ENCODE measurements at regions not wholly inside any gene's neighbourhood (a gene's known extent, or its start where the extent isn't known, plus 50 kb on each side); places are given as distances from the start of the nearest gene placed in this dataset.
"Not testable (repeated sequence)": the region's sequence is repeated elsewhere in the genome, so short reads cannot be mapped to it uniquely, and the experiment has no call there.

DNA sequence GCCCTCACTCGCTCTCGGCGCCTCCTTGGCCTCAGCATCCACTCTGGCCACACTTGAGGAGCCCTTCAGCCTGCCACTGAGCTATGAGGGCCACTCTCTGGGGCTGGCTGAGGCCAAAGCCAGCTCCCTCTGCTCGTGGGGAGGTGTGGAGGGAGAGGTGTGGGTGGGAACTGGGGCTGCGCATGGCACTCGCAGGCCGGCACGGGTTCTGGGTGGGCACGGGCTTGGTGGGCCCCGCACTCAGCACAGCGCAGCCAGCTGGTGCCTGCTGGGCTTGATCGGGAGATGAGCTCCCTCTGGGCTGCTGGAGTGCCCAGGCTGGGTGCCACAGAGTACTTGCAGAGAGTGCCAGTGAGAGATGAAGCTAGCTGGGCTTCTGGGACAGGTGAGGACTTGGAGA is 875.5 kb downstream of the XPNPEP1 start:
- no peak for DNase-seq

DNA sequence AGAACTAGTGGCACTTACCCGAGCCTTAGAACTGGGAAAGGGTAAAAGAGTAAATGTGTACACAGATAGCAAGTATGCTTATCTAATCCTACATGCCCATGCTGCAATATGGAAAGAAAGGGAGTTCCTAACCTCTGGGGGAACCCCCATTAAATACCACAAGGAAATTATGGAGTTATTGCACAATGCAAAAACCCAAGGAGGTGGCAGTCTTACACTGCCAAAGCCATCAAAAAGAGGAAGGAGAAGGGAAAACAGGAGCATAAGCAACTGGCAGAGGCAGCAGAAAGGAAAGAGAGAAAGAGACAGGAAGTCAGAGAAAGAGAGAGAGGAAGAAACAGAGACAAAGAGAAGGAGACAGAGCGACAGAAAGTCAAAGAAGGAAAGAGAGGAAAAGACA is 876.9 kb downstream of the XPNPEP1 start:
- DNase-seq, result not testable (repeated sequence)

DNA sequence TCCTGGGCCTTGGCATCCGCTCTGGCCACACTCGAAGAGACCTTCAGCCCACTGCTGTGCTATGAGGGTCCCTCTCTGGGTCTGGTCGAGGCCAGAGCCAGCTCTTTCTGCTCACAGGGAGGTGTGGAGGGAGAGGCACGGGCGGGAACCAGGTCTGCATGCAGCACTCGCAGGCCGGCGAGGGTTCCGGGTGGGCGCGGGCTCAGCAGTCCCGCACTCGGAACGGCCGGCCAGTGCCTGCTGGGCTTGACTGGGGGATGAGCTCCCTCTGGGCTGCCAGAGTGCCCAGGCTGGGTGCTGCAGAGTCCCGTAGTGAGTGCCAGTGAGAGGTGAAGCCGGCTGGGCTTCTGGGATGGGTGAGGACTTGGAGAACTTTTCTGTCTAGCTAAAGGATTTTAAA is 882.7 kb downstream of the XPNPEP1 start:
- no peak for DNase-seq

DNA sequence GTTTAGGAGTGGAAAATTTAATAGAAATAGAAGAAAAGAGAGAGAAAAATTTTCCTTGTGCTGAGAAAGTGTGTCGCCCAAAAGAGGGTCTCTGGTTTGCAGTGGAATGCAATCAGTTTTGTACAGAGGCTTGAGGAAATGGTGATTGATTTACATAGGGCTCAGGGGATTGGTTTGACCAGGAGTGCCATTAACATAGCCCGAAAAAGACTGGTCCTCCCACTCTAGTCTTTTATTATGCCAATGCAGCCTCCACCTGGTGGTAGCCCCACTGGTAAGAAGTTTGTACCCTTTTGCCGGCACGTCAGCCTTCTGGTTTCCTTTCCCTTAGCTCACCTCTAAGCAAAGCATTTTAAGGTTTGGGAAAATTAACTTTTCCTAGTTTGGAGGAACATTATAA is 885.3 kb downstream of the XPNPEP1 start:
- DNase-seq, result no peak

DNA sequence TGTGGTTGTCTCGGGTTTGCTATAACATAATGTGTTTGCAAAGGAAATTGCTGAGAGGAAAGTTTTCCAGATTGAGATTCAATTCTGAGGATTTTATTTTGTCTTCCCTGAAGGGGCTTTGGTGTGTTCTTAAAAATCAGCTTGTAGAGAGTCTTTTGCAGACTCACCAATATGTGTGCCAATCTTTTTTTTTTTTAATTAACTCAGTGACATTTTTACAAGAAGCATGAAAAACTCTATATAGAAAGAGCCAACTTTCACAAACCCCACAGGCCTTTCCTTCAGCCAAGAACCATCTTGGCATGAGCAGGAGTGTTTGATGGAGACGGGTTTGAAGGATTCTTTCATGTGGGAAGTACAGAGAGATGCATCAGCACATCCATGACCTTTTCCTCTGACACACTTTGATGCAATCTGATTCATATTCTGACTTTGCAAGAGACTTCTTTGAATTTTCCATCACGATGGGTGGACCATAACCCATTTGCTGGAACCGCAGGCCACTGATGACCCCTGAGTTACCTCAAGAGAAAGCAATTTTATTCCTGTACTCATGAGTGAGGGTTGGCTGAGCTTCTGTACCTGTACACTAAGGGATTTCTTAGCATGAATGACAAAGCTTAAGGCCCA is 892.6 kb downstream of the XPNPEP1 start:
- no peak for DNase-seq

DNA sequence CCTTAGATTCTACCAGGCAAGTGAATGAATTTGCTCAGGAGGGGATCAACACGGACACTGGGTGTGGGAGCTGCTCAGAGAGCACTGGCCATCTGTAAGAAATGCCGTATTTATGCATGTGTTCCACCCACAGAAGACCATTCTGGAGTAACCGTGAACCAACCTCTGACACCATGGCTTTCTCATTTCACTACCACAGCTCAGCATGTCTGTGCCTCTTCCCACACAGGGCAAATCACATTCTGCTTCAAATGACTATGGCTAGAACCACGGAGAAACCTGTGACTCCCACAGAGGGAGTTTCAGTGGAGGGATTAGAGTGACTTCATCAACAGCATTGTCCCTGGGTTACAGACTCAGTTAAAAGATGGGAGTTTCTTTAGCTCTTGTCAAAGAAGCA is 893.4 kb downstream of the XPNPEP1 start:
- DNase-seq, result no peak

DNA sequence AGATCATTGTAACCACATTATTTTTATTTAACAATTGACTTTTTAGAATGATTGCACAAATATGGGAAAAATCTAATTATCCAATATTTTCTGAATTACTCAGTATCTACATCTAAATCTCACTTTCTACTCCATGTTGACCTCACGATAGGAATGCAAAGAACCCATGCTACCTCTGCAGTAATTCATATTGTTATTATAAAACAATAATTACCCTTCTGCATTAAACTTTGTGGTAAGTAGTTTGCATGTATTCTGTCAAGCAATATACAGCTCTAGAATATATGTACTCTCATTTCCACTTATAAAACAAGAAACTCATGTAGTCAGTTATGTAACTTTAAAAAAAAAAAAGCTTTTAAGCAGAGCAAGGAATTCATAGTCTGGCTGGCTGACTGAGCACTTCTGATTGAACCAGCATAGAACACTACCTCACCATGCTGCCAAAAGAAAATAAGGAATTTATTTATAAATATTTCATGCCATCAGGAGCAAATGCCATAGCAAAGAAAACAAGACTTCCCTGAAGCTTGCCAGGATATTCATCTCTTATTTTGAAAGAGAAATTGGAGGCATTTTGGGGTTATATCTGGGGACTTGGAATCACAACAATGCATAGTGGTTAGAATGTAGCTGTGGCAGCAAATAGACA is 895.7 kb downstream of the XPNPEP1 start:
- no peak for DNase-seq

DNA sequence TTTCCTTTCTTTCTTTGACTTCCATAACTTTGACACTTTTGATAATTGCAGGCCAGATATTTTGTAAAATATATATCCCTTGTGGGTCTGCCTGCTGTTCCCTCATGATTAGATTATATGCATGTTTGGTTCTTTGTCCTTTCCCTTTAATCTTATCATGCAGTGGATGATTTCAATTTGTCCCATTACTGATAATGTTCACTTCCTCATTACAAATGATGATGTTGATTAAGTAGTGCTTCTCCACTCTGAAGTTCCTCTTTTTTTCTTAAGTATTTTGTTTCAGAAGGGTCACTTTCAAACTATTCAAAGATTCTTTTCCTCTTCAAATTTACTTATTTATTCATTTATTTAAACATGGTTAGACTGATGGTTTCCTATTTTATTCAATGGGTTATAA is 898.1 kb downstream of the XPNPEP1 start:
- no peak for DNase-seq

DNA sequence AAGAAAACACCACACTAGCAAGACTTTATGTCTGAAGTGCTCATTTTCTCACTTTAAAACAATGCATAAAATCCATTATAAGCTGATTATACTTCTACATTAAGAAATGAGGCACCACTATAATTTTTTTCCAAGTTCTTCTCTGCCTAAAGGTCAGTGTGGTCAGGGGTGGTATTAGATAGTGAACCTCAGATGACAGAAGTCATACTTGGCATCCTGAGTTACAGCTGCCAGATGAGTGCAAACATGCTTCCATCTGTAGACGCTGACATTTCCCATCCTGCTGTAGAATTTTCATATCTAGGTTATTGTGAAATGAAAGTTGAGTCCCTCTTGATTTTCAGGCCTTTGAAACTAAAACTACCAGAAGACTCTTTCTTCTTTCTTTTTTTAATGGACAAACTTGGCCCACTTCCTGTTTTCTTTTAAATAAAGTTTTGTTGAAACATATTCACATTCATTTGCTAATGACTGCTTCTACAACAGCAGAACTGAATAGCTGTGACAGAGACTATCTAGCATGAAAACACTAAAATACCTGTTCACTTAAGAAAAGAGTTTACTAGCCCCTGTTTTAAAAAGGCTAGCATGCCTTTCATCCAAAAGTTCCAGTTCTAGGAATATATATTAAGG is 900.8 kb downstream of the XPNPEP1 start:
- DNase-seq, result no peak

DNA sequence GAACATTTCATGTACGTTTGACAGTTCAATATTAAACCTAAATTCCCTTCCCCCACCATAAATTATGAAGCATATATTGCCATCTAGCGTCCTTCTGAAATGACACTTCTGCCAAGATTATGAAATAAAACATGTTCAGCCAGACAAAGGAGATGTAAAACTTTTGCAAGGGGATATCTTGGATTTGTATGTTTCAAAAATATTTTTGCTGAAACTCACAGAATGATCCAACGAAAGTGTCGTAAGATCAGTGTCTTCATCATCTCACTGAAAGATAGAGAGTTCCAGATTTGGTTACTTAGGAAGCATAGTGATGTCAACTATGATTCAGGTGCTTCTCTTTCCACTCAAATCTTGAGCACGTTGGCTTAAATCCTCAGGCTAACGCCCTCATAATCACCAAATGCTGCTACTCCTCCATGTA is 904.3 kb downstream of the XPNPEP1 start:
- DNase-seq, result no peak

DNA sequence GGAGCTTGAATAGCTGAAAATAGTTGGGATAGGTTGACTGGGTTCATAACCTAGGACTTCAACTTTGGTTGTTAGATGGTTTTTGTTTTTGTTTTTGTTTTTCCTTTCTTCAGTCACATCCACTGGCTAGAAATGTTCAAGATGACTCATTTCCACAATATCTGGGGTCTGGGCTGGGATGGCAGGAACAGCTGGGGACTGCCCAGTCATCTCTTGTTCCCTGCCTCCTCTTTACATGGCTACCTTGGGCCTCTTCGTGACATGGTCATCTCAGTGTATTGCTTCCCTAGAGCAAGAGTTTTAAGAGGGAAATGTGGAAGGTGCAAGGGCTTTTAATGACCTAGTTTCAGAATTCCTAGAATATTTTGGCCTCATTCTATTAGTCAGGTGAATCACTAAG is 915.8 kb downstream of the XPNPEP1 start:
- DNase-seq, result no peak

DNA sequence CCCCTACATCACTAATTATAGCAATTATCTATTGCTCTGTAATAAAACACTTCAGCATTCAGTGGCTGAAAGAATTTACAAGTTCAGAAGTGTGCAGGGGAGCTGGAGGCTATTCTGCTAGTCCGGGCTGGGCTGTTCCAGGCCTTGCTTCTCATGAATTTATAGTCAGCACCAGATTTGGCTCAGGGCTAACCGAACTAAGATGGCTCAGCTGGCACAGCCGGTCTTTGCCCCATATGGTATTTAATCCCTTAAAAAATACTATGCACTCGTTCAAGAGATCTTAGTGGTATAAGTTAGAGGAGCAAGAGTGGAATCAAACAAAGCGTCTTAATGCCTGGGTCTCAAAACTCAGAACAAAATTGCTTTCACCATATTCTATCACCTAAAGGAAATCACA is 932.9 kb downstream of the XPNPEP1 start:
- DNase-seq, result no peak

DNA sequence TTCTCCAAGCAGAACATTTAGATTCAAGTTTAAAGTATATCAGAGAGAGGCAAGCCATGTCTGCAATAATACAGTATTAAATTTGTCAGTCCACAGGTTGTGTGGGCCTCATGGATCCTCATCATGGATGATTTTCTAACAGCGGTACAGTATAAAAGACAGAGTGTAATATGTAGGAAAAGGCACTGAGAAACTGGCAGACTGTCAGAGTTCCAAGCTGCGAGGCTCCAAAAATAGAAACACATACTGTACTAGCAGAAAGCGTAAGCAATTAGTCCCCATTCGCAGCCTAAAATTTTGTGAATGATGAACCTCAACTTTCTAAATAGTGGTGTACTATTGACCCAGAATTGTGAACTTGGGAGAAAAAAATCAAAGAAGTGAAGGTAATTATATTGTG is 933.3 kb downstream of the XPNPEP1 start:
- DNase-seq, result no peak

DNA sequence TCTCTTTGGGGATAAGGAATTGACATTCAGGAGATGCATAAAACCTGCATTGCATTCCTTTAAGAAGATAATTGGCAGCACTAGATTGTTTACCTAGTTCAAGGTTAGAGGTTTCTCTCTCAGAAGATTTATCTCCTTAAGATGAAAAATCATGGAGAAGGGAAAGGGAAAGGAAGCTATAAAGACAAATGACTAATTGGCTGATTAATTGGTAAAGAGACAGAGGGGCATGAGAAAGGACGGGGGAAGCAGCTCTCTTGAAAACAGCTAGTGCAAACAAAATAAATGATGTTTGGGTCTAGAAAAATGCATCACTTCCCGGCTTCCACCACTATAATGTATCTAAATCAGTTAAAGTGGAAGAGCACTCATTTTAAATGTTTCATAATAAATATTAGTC is 941.2 kb downstream of the XPNPEP1 start:
- no peak for DNase-seq

DNA sequence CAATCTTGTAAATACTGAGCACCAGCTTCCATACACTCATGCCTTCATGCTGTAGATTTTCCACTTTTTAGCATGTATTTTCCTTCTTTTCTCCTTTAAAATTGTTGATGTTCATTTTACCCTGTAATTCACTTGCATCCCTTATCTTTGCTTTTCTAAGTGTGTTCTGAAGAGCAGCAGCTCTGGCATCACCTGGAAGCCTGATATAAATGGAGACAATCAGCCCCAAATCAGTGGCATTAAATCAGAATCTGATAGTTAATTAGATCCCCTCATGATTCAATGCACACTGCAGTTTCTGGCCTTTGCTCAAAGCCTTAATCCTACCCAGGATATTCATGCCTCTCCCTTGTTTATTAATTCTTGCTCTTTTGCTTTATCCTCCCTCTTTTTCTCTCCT is 942.4 kb downstream of the XPNPEP1 start:
- no peak for DNase-seq

DNA sequence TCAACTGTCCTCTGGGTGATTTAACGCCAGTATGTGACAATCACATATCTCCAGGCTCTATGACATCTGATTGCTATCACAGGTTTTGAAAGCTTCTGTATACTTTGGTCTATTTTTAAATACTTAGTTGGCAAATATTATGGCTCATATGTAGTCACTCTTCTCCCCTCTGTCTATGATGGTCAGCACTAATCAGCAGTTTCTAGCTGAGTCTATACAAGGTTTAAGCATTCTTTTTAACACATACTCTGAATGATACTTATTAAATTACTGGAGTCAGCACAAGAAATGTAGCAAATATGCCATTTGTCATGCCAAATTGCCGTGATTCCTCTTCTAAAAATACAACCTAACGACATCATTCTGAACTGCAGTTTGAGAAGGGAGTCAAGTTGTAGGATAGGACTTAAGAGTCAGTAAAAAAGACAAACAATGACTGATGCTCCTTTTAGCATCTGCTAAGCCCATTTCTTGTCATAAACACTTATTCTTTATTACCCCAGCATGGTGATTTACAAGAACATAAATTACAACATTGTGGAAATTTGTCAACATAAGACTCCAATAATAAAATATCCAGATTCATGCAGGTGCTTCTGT is 947.8 kb downstream of the XPNPEP1 start:
- DNase-seq, result no peak

DNA sequence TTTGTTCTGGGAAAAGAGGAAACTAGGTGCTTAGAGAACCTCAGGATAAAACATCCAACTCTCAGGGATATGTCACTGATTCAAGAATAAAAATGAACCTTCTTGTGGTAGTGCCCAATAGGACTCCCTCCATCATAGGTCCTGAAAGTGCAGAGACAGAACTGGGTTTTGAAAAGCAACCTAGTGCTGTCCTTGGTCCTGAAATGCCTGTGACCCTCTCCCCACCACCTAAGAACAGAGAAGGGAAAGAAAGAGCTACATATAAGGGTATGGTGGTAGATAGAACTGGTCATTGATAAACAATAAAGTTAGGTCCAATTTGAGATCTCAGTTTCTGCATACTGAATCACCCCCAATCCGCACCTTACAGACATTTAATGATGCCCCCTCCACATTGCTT is 953.3 kb downstream of the XPNPEP1 start:
- peak; percentile 15 for DNase-seq

DNA sequence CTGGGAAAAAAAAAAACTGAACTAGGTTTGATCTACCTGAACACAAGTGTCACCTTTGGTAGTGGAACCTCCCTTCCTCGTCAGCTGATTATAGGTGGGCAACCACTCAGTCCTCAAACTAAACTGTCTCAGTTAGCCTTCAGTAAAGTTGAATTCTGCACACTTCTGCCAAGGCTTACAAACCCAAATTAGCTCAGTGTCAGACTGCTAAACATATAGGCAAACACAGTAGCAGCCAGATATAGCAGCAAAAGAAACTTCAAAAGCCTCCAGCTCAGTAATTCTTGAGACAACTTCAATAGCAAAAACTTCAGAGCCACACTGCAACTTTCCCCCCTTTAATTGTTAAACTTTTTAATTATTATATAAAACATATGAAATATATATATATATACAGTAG is 956.9 kb downstream of the XPNPEP1 start:
- no peak for DNase-seq

DNA sequence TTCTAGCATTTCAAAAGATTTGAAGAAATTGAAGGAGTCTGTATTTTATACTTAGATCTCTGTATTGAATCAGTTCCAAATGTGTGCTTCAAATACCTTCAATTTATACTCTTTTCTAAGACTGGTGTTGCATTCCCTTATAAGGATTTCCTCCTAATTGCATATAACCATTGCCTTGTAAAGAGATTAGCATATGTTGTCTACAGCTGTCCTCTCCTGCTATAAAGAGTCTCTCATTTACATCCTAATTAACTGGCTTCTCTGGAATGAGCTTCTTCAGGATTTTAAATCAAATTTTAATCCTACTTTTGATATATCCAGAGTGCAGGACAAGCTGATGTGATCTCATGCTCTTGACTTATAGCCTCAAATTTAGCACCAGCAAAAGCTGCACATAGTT is 957.3 kb downstream of the XPNPEP1 start:
- DNase-seq, result no peak

DNA sequence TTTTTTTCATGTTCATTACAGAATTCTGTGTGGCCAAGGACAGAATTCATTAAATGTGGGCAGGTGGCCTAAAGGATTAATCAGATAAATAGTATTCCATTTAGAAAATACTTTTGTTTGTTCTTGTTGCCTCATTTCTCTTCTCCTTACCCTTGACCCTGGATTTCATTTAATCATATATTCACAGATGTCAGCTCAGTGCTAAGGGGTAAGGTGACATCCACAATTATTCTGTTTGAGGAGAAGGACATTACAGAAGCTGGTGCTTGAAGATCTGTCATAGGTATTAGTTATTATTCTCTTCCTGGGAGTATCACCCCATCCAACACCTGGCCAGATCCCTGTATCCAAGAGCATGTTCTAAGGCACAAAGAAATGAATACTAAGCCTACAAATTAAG is 961.1 kb downstream of the XPNPEP1 start:
- DNase-seq, result no peak

DNA sequence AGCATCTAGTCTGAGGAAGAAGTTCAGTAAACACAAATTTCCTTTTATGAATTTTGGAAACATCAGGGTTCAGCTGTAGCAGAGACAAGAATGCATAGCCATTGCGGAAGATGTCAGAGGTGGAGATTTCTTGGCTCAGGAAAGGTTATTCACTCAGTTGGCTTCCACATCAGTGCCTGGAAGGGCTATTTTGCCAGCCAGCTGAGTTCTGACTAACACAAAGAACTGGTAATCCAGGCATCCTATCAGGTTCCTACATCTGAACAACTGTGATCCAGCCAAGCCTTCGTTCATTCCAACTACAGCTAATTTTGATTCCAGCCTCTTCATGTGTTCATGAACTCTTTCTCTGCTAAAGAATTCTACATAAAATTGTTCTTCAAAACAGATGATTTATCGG is 965.6 kb downstream of the XPNPEP1 start:
- no peak for DNase-seq

DNA sequence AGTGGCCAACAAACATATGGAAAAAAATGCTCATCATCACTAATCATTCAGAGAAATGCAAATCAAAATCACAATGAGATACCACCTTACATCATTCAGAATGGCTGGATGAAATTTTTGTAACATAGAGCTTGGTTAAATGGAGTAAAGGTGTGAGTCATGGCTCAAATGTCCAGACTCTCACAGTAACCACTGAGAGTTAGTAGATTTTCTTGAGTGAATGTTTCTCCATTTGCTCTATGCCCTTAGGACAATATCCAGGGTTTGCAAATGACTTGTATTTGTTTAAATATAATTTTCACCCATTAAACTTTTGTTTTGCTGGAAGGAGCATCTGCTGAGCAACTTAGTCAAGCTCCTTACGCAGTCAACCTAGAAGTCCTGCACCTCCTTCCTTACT is 967.2 kb downstream of the XPNPEP1 start:
- DNase-seq, result no peak

DNA sequence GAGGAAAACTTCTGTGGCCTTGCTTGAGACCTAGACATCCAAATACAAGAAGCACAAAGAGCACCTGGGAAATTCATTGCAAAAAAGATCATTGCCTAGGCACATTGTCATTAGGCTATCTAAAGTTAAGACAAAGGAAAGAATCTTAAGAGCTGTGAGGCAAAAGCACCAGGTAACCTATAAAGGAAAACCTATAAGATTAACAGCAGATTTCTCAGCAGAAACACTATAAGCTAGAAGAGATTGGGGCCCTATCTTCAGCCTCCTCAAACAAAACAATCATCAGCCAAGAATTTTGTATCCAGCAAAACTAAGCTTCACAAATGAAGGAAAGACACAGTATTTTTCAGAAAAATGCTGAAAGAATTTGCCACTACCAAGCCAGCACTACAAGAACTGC is 1003.3 kb downstream of the XPNPEP1 start:
- not testable (repeated sequence) for DNase-seq

DNA sequence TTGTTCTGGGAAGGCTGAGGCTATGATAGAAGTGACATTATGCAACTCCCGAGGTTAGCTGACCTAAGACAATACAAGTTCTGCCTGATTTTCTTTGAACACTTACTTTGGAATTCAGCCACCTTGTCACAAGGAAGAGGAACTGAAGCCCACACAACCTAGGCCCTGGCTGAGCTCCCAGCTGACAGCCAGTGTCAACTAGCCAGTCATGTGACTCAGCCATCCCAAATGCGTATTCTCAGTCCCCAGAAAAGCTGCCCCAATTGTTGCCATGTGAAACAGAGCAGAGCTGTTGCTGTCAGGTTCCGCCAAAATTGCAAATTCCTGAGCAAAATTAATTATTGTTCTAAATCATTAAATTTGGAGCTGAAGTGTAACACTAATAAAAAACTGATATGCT is 1010.0 kb downstream of the XPNPEP1 start:
- no peak for DNase-seq
